ENCODE measurements at regions not wholly inside any gene's neighbourhood (a gene's known extent, or its start where the extent isn't known, plus 50 kb on each side); places are given as distances from the start of the nearest gene placed in this dataset.

DNA sequence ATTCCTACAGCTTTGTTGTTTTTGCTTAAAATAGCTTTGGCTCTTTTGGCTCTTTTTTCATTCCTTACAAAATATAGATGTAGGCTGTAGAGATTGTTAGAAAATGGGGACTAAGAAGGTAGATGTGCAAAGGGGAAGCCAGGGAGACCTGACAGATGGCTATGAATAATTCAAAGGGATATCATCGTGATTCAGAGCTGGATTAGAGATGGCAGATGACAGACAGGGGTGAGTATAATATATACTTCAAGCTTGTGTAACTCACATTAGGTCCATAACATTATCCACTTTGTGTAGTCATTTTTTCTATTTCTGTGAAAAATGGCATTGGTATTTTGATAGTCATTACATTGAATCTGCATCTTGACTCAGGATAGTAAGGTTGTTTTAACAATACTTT, 422.9 kb upstream of the ST6GAL2 start:
- no peak for DNase-seq (ENCODE audit: low spot score)
- peaks cover 4% of the 10 kb centered on the region; the same call in 2 of the 3 replicates for H3K9me3 Mint-ChIP-seq

More for the DNA sequence above, 422.9 kb upstream of the ST6GAL2 start:
- Histone ChIP-seq H3K27me3 (ENCODE audit: insufficient read depth) (no peaks in the 10 kb centered on the region), H3K4me1 (ENCODE audit: insufficient read depth) (no peaks in the 10 kb centered on the region), H3K9me2 (ENCODE audit: insufficient read depth) (no peaks in the 10 kb centered on the region), H3K4me3 (no peak overlapping the region), H4K20me1 (replicated peaks; ENCODE audit: insufficient read depth) (no peaks in the 10 kb centered on the region), H2AFZ (no peak overlapping the region), H3F3A (replicated peaks; ENCODE audit: low read depth) (no peaks in the 10 kb centered on the region), H3K4me2 (no peak overlapping the region), H3K79me2 (replicated peaks; ENCODE audit: insufficient read depth) (no peaks in the 10 kb centered on the region), H3K27ac (ENCODE audit: low read depth) (no peak overlapping the region), H3K36me3 (ENCODE audit: insufficient read depth) (no peaks in the 10 kb centered on the region)
- Mint-ChIP-seq H3K27ac (no peak overlapping the region), H3K4me3 (no peak overlapping the region), H3K27me3 (ENCODE audit: insufficient read depth, low read depth, poor library complexity) (no peaks in the 10 kb centered on the region), H3K36me3 (ENCODE audit: low read depth) (peaks cover 4% of the 10 kb centered on the region; the same call in 1 of the 3 replicates), H3K4me1 (no peaks in the 10 kb centered on the region)
- TF ChIP-seq EZH2phosphoT487 (IDR thresholded peaks at IDR 0.05; ENCODE audit: unreplicated experiment): no peak
- TF ChIP-seq, protein P1, sequence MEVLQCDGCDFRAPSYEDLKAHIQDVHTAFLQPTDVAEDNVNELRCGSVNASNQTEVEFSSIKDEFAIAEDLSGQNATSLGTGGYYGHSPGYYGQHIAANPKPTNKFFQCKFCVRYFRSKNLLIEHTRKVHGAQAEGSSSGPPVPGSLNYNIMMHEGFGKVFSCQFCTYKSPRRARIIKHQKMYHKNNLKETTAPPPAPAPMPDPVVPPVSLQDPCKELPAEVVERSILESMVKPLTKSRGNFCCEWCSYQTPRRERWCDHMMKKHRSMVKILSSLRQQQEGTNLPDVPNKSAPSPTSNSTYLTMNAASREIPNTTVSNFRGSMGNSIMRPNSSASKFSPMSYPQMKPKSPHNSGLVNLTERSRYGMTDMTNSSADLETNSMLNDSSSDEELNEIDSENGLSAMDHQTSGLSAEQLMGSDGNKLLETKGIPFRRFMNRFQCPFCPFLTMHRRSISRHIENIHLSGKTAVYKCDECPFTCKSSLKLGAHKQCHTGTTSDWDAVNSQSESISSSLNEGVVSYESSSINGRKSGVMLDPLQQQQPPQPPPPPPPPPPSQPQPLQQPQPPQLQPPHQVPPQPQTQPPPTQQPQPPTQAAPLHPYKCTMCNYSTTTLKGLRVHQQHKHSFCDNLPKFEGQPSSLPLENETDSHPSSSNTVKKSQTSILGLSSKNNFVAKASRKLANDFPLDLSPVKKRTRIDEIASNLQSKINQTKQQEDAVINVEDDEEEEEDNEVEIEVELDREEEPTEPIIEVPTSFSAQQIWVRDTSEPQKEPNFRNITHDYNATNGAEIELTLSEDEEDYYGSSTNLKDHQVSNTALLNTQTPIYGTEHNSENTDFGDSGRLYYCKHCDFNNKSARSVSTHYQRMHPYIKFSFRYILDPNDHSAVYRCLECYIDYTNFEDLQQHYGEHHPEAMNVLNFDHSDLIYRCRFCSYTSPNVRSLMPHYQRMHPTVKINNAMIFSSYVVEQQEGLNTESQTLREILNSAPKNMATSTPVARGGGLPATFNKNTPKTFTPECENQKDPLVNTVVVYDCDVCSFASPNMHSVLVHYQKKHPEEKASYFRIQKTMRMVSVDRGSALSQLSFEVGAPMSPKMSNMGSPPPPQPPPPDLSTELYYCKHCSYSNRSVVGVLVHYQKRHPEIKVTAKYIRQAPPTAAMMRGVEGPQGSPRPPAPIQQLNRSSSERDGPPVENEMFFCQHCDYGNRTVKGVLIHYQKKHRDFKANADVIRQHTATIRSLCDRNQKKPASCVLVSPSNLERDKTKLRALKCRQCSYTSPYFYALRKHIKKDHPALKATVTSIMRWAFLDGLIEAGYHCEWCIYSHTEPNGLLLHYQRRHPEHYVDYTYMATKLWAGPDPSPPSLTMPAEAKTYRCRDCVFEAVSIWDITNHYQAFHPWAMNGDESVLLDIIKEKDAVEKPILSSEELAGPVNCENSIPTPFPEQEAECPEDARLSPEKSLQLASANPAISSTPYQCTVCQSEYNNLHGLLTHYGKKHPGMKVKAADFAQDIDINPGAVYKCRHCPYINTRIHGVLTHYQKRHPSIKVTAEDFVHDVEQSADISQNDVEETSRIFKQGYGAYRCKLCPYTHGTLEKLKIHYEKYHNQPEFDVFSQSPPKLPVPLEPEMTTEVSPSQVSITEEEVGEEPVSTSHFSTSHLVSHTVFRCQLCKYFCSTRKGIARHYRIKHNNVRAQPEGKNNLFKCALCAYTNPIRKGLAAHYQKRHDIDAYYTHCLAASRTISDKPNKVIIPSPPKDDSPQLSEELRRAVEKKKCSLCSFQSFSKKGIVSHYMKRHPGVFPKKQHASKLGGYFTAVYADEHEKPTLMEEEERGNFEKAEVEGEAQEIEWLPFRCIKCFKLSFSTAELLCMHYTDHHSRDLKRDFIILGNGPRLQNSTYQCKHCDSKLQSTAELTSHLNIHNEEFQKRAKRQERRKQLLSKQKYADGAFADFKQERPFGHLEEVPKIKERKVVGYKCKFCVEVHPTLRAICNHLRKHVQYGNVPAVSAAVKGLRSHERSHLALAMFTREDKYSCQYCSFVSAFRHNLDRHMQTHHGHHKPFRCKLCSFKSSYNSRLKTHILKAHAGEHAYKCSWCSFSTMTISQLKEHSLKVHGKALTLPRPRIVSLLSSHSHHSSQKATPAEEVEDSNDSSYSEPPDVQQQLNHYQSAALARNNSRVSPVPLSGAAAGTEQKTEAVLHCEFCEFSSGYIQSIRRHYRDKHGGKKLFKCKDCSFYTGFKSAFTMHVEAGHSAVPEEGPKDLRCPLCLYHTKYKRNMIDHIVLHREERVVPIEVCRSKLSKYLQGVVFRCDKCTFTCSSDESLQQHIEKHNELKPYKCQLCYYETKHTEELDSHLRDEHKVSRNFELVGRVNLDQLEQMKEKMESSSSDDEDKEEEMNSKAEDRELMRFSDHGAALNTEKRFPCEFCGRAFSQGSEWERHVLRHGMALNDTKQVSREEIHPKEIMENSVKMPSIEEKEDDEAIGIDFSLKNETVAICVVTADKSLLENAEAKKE (CRISPR knock-in tag; IDR thresholded peaks at IDR 0.05): no peak
- TF ChIP-seq POLR2AphosphoS5 (IDR thresholded peaks at IDR 0.05; ENCODE audit: low read depth): no peak
- TF ChIP-seq JUNB (IDR thresholded peaks at IDR 0.05; ENCODE audit: unreplicated experiment): no peak
- TF ChIP-seq, protein P2, sequence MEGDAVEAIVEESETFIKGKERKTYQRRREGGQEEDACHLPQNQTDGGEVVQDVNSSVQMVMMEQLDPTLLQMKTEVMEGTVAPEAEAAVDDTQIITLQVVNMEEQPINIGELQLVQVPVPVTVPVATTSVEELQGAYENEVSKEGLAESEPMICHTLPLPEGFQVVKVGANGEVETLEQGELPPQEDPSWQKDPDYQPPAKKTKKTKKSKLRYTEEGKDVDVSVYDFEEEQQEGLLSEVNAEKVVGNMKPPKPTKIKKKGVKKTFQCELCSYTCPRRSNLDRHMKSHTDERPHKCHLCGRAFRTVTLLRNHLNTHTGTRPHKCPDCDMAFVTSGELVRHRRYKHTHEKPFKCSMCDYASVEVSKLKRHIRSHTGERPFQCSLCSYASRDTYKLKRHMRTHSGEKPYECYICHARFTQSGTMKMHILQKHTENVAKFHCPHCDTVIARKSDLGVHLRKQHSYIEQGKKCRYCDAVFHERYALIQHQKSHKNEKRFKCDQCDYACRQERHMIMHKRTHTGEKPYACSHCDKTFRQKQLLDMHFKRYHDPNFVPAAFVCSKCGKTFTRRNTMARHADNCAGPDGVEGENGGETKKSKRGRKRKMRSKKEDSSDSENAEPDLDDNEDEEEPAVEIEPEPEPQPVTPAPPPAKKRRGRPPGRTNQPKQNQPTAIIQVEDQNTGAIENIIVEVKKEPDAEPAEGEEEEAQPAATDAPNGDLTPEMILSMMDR (conservative IDR thresholded peaks at IDR 0.05; ENCODE audit: low read depth in 2 of 2): no peak
- TF ChIP-seq ZNF114 (CRISPR knock-in tag; IDR thresholded peaks at IDR 0.05): no peak
- no peak for TF ChIP-seq CREB1 (CRISPR knock-in tag; IDR thresholded peaks at IDR 0.05; ENCODE audit: low read depth)
- TF ChIP-seq EZH2 (IDR thresholded peaks at IDR 0.05; ENCODE audit: low read depth, unreplicated experiment): no peak
- TF ChIP-seq, protein P3, sequence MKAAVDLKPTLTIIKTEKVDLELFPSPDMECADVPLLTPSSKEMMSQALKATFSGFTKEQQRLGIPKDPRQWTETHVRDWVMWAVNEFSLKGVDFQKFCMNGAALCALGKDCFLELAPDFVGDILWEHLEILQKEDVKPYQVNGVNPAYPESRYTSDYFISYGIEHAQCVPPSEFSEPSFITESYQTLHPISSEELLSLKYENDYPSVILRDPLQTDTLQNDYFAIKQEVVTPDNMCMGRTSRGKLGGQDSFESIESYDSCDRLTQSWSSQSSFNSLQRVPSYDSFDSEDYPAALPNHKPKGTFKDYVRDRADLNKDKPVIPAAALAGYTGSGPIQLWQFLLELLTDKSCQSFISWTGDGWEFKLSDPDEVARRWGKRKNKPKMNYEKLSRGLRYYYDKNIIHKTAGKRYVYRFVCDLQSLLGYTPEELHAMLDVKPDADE (IDR thresholded peaks at IDR 0.05): no peak
- TF ChIP-seq, protein P4, sequence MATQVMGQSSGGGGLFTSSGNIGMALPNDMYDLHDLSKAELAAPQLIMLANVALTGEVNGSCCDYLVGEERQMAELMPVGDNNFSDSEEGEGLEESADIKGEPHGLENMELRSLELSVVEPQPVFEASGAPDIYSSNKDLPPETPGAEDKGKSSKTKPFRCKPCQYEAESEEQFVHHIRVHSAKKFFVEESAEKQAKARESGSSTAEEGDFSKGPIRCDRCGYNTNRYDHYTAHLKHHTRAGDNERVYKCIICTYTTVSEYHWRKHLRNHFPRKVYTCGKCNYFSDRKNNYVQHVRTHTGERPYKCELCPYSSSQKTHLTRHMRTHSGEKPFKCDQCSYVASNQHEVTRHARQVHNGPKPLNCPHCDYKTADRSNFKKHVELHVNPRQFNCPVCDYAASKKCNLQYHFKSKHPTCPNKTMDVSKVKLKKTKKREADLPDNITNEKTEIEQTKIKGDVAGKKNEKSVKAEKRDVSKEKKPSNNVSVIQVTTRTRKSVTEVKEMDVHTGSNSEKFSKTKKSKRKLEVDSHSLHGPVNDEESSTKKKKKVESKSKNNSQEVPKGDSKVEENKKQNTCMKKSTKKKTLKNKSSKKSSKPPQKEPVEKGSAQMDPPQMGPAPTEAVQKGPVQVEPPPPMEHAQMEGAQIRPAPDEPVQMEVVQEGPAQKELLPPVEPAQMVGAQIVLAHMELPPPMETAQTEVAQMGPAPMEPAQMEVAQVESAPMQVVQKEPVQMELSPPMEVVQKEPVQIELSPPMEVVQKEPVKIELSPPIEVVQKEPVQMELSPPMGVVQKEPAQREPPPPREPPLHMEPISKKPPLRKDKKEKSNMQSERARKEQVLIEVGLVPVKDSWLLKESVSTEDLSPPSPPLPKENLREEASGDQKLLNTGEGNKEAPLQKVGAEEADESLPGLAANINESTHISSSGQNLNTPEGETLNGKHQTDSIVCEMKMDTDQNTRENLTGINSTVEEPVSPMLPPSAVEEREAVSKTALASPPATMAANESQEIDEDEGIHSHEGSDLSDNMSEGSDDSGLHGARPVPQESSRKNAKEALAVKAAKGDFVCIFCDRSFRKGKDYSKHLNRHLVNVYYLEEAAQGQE (IDR thresholded peaks at IDR 0.05; ENCODE audit: unreplicated experiment): no peak
- TF ChIP-seq STAT1 (IDR thresholded peaks at IDR 0.05; ENCODE audit: unreplicated experiment): no peak
- TF ChIP-seq ZNF331 (CRISPR knock-in tag; IDR thresholded peaks at IDR 0.05; ENCODE audit: low read depth): no peak
- TF ChIP-seq NANOG (IDR thresholded peaks at IDR 0.05; ENCODE audit: borderline replicate concordance): no peak
- no peak for ATAC-seq
